Stomach (tissue), 8 donors: ENCODE measurements at regions not wholly inside any gene's neighbourhood (a gene's known extent, or its start where the extent isn't known, plus 50 kb on each side); places are given as distances from the start of the nearest gene placed in this dataset.

Experiments
- DNase-seq, 2 donors: peaks; one replicate each; pipeline versions ENCODE4 v3.0.0 to v3.0.0-alpha.2; 2013 to 2019
- H3K27ac ChIP-seq, 5 donors: fragments of 200-600 bp in 4 of 5; sonication (generic) in 4 of 5; one replicate each; pipeline ENCODE4 v1.5.1; 2013 to 2019; ENCODE audit warnings: mild to moderate bottlenecking in 1 of 5, moderate library complexity in 1 of 5
- H3K27me3 ChIP-seq, 3 donors: fragments of 200-600 bp; sonication (generic); one replicate each; pipeline ENCODE4 v1.5.1; 2017 to 2019; ENCODE audit warnings: mixed run types in 1 of 3
- H3K36me3 ChIP-seq, 4 donors: fragments of 200-600 bp; sonication (generic); 1 replicate in 3 of 4; 2 replicates in 1 of 4; pipeline ENCODE4 v1.5.1; 2016 to 2019
- H3K4me1 ChIP-seq, 4 donors: fragments of 200-600 bp; sonication (generic); one replicate each; pipeline ENCODE4 v1.5.1; 2016 to 2019
- H3K4me3 ChIP-seq, 4 donors: fragments of 200-600 bp; sonication (generic) in 3 of 4; one replicate each; pipeline ENCODE4 v1.5.1; 2016 to 2019; ENCODE audit warnings: mild to moderate bottlenecking in 1 of 4
- H3K9me3 ChIP-seq, 4 donors: fragments of 200-600 bp; sonication (generic); one replicate each; pipeline ENCODE4 v1.5.1; 2016 to 2019
- CTCF ChIP-seq, 7 experiments: fragments of 450-650 bp in 4 of 7; fragments of 200-600 bp in 3 of 7; sonication (generic) in 3 of 7; IDR thresholded peaks; one replicate each; pipeline ENCODE4 v1.5.1; 2016 to 2019; ENCODE audit warnings: antibody characterized with exemption in 7 of 7, control low read depth in 2 of 7, mild to moderate bottlenecking in 1 of 7
- EP300 ChIP-seq: sonication (generic); formaldehyde crosslinking; IDR thresholded peaks from one replicate; pipeline ENCODE4 v1.6.1; 2017; ENCODE audit warnings: antibody characterized with exemption
- POLR2A ChIP-seq, 4 donors: fragments of 450-650 bp; IDR thresholded peaks; one replicate each; pipeline ENCODE4 v1.6.1; 2016; ENCODE audit warnings: antibody characterized with exemption in 4 of 4, control low read depth in 2 of 4, mild to moderate bottlenecking in 1 of 4, moderate library complexity in 1 of 4
- POLR2AphosphoS5 ChIP-seq, 3 donors: sonication (generic); formaldehyde crosslinking; IDR thresholded peaks; one replicate each; pipeline ENCODE4 v1.6.1; 2016; ENCODE audit warnings: antibody characterized with exemption in 3 of 3
- WGBS, 5 donors: extraction: QIAGEN DNeasy Blood & Tissue Kit in 3 of 5; methylation state at CpG; one replicate each; pipeline versions ENCODE4 v1.1.5 to v1.1.7; 2013 to 2018; 5-methylcytosine and 5-hydroxymethylcytosine counted together
- intact Hi-C: fragments of 100-400 bp; cut with DNase I; formaldehyde crosslinking; loops from one replicate; pipeline ENCODE4 v1.15.1; 2023; ENCODE audit warnings: low total_unique reads
- donor health status: healthy with polysubstance abuse.
- donor health status: Bipolar disorder and iron deficiency.
- donor health status: healthy.

- no peak for DNase-seq
- H3K4me1 ChIP-seq, result no peaks in the 10 kb centered on the region
- no peaks in the 10 kb centered on the region for H3K9me3 ChIP-seq
- WGBS, 5 donors, result 37 to 45% (median 43%) methylated on average over 3 of the region's 3 CpGs
- H3K27ac ChIP-seq, result no peak overlapping the region
- no peak overlapping the region for H3K4me3 ChIP-seq
- TF ChIP-seq POLR2AphosphoS5 (IDR thresholded peaks at IDR 0.05) (no peak), CTCF (IDR thresholded peaks at IDR 0.05) (no peak), EP300 (no peak), POLR2A (IDR thresholded peaks at IDR 0.05) (no peak)
- intact Hi-C loops, result no loop called here
- H3K27me3 ChIP-seq, result no peaks in the 10 kb centered on the region
- H3K36me3 ChIP-seq, result no peaks in the 10 kb centered on the region
Measured at GRCh38 chr14:85315290-85315689, 214.7 kb upstream of the FLRT2 start.

- intact Hi-C loops, result no loop called here
- 84 to 91% (median 90%) methylated on average over 5 of the region's 5 CpGs for WGBS, 5 donors
- H3K4me1 ChIP-seq, result no peaks in the 10 kb centered on the region
- H3K9me3 ChIP-seq, result no peaks in the 10 kb centered on the region
- no peaks in the 10 kb centered on the region for H3K27me3 ChIP-seq
- H3K27ac ChIP-seq, result no peak overlapping the region
- no peak overlapping the region for H3K4me3 ChIP-seq
- no peak for TF ChIP-seq EP300
- TF ChIP-seq CTCF (IDR thresholded peaks at IDR 0.05), result no peak
- H3K36me3 ChIP-seq, result no peaks in the 10 kb centered on the region
- no peak for DNase-seq
Measured at GRCh38 chr14:85315733-85316290, 214.1 kb upstream of the FLRT2 start.

GRCh38 chr14:85316701-85317410, 213.1 kb upstream of the FLRT2 start:
- Histone ChIP-seq H3K27ac (no peak overlapping the region), H3K4me3 (no peak overlapping the region), H3K9me3 (no peaks in the 10 kb centered on the region), H3K27me3 (no peaks in the 10 kb centered on the region), H3K4me1 (no peaks in the 10 kb centered on the region), H3K36me3 (no peaks in the 10 kb centered on the region)
- TF ChIP-seq CTCF (IDR thresholded peaks at IDR 0.05) (no peak), EP300 (no peak), POLR2AphosphoS5 (IDR thresholded peaks at IDR 0.05) (no peak), POLR2A (IDR thresholded peaks at IDR 0.05) (no peak)
- 61 to 77% (median 61%) methylated on average over 2 of the region's 2 CpGs for WGBS, 5 donors
- intact Hi-C loops, result no loop called here
- DNase-seq, result no peak

- Histone ChIP-seq H3K27ac (no peak overlapping the region), H3K4me3 (no peak overlapping the region), H3K27me3 (no peaks in the 10 kb centered on the region), H3K9me3 (no peaks in the 10 kb centered on the region), H3K36me3 (no peaks in the 10 kb centered on the region), H3K4me1 (no peaks in the 10 kb centered on the region)
- TF ChIP-seq CTCF (IDR thresholded peaks at IDR 0.05) (no peak), POLR2A (IDR thresholded peaks at IDR 0.05) (no peak), EP300 (no peak), POLR2AphosphoS5 (IDR thresholded peaks at IDR 0.05) (no peak)
- no peak for DNase-seq
- intact Hi-C loops, result no loop called here
- WGBS, 5 donors, result 73 to 89% (median 80%) methylated on average over 3 of the region's 3 CpGs
Measured at GRCh38 chr14:85317491-85318021, 212.4 kb upstream of the FLRT2 start.
